NT2/D1 (cell line): ENCODE measurements at regions not wholly inside any gene's neighbourhood (a gene's known extent, or its start where the extent isn't known, plus 50 kb on each side); places are given as distances from the start of the nearest gene placed in this dataset.
"Not testable (repeated sequence)": the region's sequence is repeated elsewhere in the genome, so short reads cannot be mapped to it uniquely, and the experiment has no call there.

Experiments used
- DNase-seq: peaks from one replicate; pipeline ENCODE4 v3.0.0-alpha.2; 2011; ENCODE audit warnings: low read depth, low spot score
- H3K27me3 ChIP-seq: 2 replicates; pipeline ENCODE4 v1.6.0; 2011; ENCODE audit warnings: mild to moderate bottlenecking; ENCODE audit not compliant: insufficient read length, insufficient read depth
- H3K36me3 ChIP-seq: 2 replicates; pipeline ENCODE4 v1.6.1; 2011; ENCODE audit warnings: mild to moderate bottlenecking, low read length, mixed read lengths; ENCODE audit not compliant: insufficient read depth, insufficient read length
- H3K4me1 ChIP-seq: 2 replicates; pipeline ENCODE4 v1.5.1; 2011; ENCODE audit not compliant: insufficient read depth, insufficient read length
- H3K4me3 ChIP-seq: 2 replicates; pipeline ENCODE4 v1.5.1; 2011; ENCODE audit warnings: low read depth; ENCODE audit not compliant: insufficient read length
- H3K9ac ChIP-seq: 2 replicates; pipeline ENCODE4 v1.6.0; 2011; ENCODE audit warnings: low read depth; ENCODE audit not compliant: insufficient read length
- H3K9me3 ChIP-seq: 2 replicates; pipeline ENCODE4 v1.5.1; 2011; ENCODE audit warnings: mild to moderate bottlenecking, low read length; ENCODE audit not compliant: insufficient read depth

DNA sequence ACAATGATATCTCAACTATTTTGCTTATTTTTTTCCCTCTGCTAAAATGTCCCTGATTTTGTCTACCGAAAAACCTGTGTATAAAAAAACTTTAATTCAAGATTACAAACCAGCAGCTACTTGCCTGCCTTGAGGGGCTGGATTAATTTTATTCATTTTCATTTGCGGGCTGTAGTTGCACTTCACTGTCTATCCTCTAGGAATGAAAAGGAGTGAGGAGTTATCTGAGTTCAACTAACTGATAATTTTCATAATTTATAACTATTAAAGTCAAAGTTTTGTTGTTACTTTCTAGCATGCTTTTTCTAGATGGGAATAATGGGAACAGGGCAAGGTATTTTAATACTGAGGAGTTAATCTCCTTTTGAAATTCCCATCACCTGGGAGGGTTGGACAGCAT, 50.3 kb upstream of the AGTPBP1 start:
- not testable (repeated sequence) for H3K27me3 ChIP-seq, H3K4me1 ChIP-seq, H3K9me3 ChIP-seq, H3K4me3 ChIP-seq, H3K9ac ChIP-seq, DNase-seq, H3K36me3 ChIP-seq

DNA sequence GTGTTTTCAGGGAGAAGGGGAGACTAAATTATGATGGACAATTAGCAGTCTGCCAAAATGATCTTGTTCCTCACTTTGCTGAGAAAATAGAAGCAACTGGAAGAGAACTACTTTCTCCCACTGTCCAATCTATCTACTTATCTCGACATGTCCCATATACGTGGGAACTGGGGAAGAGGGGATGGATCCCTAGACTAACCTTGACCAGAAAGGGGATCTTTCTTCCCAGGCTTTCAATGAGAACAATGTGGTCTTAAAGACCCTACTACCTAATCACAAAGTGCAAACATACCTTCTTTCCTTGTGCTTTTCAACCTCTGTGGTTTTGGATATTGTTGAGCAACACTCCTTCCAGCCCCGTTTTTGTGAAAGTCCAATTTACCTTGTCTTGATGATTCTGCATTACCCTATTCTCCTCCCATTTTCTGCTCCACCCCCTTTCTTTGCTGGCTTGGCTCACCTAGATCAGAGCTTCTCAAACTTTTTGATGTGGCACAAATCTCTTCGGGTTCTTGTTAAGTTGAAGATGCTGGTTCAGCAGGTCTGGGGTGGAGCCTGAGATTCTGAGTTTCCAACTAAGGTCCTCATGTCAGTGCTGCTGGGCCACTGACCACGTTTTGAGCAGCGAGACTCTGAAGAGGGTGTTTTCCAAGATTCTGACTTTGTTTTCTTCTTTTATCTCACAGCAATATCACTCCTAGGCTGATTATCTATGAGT, 61.4 kb upstream of the AGTPBP1 start:
- DNase-seq, H3K27me3 ChIP-seq, H3K4me3 ChIP-seq, H3K9ac ChIP-seq, H3K9me3 ChIP-seq, H3K36me3 ChIP-seq, H3K4me1 ChIP-seq: not testable (repeated sequence)

DNA sequence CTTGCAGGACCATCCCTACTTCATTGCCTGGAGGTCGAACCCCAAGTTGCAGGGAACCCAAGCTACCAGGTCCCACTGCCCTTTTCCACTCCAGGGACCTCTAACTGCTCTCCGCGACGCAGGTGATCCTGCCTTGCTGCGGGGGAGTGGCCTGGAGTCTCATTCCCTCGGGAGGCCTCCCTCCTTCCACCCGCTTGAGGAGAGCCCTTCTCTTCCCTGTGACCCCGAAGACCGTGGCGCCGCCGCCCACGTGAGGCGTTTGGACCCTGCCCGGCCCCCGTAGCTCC, 63.0 kb upstream of the AGTPBP1 start:
- DNase-seq, result not testable (repeated sequence)
- Histone ChIP-seq H3K9ac (peak overlapping the region; percentile 72), H3K4me3 (peak overlapping the region; percentile 67)

DNA sequence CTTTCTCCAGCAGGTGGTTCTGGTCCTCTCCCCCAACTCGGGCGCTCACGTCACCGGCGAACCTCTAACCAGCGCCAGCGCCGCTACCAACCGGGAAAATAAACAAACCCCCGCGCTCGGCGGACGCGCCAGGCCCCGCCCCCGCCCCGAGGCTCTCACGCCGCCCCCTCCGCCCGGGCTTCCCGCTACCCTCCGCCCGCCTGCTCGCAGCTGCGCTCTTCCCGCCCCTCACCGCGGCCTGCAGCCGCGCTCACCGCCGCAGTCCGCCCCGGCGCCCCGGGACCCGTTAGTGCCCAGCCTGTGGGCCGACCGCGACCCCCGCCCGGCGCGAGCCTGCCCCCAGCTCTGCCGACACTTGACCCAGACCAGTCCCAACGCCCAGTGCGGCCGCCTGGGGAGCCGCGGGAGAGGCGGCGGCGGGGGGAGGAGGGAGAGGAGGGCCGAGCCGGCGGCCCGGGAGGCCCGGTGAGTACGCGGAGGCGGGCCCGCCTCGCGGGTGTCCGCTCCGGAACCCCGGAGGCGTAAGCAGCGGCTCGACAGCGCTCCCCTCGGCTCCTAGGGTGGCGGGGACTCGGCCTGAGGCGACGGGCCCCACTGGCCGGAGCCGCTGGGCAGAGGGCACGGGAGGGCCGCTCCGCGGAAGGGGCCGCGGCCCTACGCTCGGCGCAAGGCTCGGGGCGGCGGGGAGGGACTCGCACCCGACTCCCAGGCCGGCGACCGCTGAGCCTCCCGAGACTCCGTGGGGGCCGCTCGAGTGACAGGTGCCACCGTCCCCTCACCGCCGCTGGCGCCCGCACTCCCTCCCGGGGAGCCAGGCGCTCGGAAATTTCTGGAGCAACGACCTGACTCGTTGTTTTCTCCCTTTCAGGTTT, 63.6 kb upstream of the AGTPBP1 start:
- H3K4me3 ChIP-seq, result peak overlapping the region; percentile 67
- H3K9ac ChIP-seq, result peak overlapping the region; percentile 76
- not testable (repeated sequence) for H3K9me3 ChIP-seq, H3K36me3 ChIP-seq, H3K4me1 ChIP-seq, H3K27me3 ChIP-seq
- DNase-seq, result peak; percentile 46

More for the DNA sequence above, 63.0 kb upstream of the AGTPBP1 start:
- not testable (repeated sequence) for H3K4me1 ChIP-seq, H3K9me3 ChIP-seq, H3K36me3 ChIP-seq, H3K27me3 ChIP-seq

DNA sequence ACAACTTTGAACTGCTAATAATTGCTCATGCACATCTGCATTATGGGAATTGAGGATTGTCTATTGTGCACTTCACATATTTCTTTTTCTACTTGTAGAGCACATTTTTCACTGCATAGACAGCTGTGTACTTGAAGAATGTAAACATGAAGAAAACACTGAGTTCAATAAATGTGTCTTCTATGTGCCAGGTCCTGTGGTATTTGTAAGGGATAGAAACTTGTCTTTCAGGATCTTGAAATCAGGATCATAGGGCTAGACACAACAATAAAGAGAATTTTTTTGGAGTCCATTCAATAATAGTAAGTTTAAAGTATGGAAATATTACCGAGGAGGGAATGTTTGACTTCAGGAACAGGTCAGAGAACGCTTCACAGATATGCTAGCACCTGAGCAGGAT, 66.6 kb upstream of the AGTPBP1 start:
- DNase-seq, H3K9ac ChIP-seq, H3K9me3 ChIP-seq, H3K4me3 ChIP-seq, H3K27me3 ChIP-seq, H3K4me1 ChIP-seq, H3K36me3 ChIP-seq: not testable (repeated sequence)

DNA sequence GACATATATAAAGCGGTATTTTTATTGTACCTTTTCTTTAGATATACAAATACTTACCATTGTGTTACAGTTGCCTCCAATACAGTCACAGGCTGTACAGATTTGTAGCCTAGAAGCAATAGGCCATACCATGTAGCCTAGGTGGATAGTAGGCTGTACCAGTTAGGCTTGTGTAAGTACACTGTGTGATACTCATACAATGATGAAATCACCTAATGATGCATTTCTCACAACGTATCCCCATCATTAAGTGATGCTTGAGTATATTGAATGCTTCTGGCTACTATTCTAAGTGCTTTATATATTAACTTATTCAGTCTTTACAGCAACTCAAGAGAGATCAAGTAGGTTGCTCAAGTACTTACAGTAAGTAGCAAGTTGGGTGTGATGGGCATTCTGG, 71.6 kb upstream of the AGTPBP1 start:
- H3K27me3 ChIP-seq, H3K4me1 ChIP-seq, H3K36me3 ChIP-seq, DNase-seq, H3K9me3 ChIP-seq, H3K9ac ChIP-seq, H3K4me3 ChIP-seq: not testable (repeated sequence)

DNA sequence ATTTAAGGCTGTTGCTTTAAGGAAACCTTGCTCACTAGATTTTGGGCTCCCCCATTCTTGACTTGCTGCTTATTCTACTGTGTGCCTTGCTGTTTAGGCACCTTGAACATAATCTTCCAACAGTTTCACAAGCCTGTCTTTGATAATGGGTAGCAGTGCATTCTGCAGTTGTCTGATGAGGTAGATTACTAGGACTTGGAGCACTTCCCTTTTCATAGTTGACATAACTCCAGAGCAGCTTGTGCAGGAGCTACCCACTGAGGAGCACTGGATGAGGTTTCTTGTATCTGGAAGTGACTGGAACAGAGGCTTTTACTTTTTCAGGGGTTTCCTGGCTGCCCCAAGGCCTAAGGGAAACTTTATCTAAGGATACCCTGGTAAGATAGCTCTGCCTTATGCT, 73.0 kb upstream of the AGTPBP1 start:
- not testable (repeated sequence) for H3K36me3 ChIP-seq, H3K4me1 ChIP-seq, H3K4me3 ChIP-seq, H3K9me3 ChIP-seq, H3K27me3 ChIP-seq, DNase-seq, H3K9ac ChIP-seq

DNA sequence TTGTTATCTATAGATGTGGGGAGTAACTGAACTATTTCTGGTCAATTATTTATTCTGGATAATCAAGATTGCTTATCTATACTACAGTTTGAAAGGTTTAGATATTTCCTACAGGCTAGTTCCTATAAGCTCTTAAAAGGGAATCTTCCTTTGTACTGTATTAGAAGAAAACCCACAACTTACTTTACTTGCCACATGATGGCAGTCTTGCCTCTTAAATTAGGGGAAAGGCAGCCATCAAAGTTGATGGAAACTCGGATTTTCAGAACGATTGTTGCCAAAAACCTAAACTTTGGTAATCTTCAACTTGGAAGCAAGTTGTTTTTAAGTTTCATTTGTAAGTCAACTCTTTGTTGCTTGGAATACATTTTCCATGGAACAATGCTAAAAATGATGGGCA, 77.2 kb upstream of the AGTPBP1 start:
- not testable (repeated sequence) for DNase-seq, H3K4me1 ChIP-seq, H3K9me3 ChIP-seq

DNA sequence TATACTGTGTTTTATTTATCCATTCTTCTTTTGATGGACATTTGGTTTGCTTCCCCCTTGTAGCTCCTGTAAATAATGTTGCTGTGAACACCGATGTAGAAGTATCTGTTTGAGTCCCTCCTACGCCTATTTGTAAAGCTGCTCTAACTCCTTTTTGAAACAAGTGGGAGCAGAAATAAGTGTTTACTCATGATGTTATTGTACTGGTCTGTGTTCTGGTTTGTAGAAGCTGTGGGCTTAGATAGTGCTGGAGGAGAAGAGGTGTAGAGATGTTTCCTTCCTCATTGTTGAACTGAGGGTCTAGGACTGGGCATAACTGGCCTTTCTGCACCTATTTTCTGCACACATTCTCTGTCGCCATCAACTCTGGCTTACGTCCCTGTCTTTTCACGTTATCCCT, 78.8 kb upstream of the AGTPBP1 start:
- H3K36me3 ChIP-seq, H3K9me3 ChIP-seq, H3K9ac ChIP-seq, H3K4me1 ChIP-seq, DNase-seq, H3K4me3 ChIP-seq, H3K27me3 ChIP-seq: not testable (repeated sequence)

More for the DNA sequence above, 77.2 kb upstream of the AGTPBP1 start:
- not testable (repeated sequence) for H3K36me3 ChIP-seq, H3K27me3 ChIP-seq, H3K4me3 ChIP-seq, H3K9ac ChIP-seq

DNA sequence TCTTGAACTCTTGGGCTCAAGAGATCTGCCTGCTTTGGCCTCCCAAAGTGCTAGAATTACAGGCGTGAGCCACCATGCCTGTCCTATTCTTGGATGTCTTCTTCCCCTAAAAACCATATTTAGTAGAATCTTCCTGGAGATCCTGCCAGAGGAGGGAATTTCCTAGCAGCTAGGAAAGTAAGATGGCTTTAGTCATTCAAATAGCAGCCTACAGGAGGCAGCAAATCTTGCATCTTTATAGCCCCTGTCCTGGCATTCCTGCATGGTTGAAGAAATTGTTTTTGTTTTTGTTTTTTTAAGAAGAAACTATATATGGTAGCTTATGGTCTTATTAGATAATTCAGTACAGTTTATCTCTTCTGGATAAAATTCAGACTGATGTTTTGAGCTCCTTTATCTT, 83.2 kb upstream of the AGTPBP1 start:
- H3K9me3 ChIP-seq, DNase-seq, H3K36me3 ChIP-seq, H3K4me3 ChIP-seq, H3K27me3 ChIP-seq, H3K9ac ChIP-seq, H3K4me1 ChIP-seq: not testable (repeated sequence)

DNA sequence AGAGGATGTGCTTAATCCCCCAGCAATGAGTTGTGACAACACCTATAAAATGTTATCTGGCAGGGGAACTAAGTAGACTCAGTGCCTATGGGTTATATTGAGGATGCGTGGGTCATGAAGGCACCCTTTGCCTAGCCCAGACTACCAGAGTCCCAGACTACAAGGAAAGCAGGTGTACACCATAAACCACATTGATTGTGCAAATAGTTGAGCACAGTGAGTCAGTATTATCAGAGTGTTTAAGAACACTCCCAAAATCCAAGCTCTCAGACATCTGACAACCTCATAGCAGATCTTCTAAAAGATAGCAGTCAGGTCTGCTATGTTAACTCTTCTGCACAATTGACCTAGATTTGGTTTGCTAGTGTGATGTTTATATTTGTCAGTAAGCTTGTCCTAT, 92.8 kb upstream of the AGTPBP1 start:
- not testable (repeated sequence) for H3K36me3 ChIP-seq, H3K27me3 ChIP-seq, H3K4me1 ChIP-seq, H3K9me3 ChIP-seq, H3K4me3 ChIP-seq, H3K9ac ChIP-seq, DNase-seq

DNA sequence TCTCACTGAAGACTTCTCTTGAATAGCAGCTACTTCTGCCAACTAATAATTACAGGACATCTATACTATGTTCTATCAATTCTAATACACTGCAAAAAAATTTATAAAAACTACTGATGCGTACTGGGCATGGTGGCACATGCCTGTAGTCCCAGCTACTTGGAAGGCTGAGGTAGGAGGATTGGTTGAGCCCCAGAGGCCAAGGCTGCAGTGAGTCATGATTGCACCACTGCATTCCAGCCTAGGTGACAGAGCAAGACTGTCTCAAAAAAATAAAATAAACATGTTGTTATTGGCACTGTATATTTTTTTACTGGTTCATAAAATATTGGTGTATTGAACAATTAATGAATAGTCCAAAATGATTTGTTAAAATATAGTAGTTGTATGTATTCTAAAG, 97.0 kb upstream of the NAA35 start:
- not testable (repeated sequence) for H3K9me3 ChIP-seq, H3K4me1 ChIP-seq, H3K9ac ChIP-seq, H3K36me3 ChIP-seq, DNase-seq, H3K27me3 ChIP-seq, H3K4me3 ChIP-seq
